ENCODE measurements at regions not wholly inside any gene's neighbourhood (a gene's known extent, or its start where the extent isn't known, plus 50 kb on each side); places are given as distances from the start of the nearest gene placed in this dataset.

DNA sequence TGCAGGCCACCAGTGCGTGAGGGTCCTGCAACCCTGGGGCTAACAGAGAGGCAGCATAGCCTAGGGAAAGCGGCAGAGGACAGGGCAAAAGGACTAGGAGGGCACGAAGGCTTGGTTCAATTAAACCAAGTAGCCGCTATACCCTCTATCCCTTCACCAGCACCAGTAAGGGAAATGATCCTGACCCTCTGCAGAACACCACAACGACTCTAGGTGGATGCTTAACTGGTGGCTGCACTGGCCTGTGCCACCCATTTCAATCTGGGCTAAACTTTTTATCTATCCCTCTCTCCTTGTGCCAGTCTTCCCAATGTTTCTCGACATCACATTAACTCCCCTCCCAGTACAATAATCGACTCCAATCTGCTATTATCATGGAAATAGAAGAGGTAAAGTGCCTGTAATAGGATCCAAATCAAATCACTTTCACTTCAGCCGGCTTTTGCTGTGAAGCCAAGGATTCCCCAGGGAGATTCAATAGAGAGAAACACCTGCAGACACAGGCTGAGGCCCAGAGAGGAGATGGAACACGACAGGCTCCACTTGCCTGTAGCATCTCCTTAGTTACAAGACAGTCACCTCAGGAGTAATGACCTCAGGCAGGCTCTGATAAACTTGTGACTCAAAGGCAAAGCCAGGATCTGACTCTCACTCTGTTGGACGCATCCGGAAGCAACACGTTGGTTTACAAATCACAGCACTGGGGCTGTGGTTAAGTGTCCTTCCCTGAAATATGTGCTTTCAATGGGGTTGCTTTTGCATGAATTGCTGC, 791.6 kb upstream of the ARRDC4 start:
- no peak for DNase-seq (ENCODE audit: low read depth, low spot score)

DNA sequence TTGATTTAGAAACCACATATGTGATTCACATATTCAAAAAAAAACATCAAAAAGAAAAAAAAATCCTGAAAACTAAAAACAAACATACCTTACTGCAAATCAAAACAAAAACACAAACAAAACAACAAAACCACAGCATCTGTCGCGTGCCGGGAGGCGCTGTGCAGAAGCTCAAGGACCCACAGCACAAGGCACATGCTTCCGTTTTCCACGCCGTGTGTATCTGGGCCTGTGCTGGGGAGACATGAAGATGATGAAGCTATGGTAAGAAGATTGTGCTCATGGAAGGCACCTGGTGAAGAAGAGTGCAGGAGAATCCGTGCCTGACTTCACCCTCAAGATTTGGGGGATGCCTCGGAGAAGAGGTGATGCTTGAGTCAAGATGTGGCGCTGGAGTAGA, 788.9 kb upstream of the ARRDC4 start:
- no peak for DNase-seq (ENCODE audit: low read depth, low spot score)

DNA sequence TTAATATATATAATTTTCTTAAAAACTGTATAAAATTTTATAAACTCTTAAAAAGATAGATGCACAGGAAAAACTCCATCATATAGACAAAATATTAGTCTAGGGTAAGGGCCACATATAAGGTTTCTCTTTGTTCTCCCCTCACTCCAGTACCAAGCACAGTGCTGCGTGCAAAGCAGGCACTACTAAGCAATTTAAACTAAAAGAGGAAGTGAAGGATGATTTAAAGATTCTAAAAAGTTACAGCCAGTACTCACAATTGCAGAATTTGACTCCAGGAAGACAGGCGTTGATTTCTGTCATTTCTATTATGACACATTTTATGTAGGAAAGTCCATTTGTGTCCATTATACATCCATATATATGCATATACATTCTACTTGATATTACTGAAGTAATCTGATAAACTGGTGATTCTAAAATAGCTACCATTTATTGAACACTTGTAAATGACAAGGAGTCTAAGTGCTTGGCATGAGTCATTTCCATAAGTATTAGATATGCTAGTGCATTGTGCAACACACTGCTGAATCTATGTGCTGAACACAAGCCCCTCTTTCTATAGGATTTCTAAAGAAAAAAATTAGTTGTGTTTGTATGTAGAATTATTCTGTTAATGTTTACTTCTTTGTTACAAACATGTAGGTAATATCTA, 785.5 kb upstream of the ARRDC4 start:
- no peak for DNase-seq (ENCODE audit: low read depth, low spot score)

DNA sequence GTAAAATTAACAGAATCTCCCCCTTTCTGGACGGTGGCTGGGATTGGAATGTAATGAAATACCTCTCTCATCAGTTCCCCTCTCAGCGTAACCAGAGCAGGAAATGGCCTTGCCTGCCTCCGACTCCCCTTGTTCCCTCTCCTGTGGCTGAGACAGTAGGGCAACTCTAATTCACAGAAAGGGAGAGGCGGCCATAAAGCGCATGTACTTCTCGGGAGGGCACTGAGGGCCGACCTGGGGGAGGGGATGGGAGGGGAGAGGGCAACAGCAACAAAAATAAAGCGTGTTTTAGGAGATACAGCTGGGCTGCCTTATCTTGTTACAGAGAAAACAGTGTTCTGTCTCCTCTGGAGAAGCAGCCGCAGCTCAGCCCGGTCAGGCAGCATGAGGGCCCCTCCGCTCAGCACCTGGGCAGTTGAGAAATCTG, 783.3 kb upstream of the ARRDC4 start:
- no peak for DNase-seq (ENCODE audit: low read depth, low spot score)

DNA sequence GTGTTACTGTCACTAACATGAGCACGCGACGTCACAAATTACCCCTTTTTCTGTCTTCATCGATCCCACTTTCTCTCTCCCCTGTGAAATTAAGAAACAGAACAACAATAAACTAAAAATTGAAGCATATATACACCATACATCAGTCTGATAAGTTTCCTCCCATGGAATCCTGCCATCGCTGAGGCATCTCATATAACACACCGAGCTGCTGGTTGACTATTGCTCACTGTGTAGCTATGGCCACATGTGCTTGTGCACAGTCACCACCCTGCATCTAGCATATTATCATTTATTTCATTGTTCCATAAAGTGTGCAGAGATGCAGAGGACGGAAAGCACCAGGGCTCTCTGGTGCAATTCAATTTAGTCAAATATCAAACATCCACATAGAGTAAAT, 777.9 kb upstream of the ARRDC4 start:
- no peak for DNase-seq (ENCODE audit: low read depth, low spot score)

DNA sequence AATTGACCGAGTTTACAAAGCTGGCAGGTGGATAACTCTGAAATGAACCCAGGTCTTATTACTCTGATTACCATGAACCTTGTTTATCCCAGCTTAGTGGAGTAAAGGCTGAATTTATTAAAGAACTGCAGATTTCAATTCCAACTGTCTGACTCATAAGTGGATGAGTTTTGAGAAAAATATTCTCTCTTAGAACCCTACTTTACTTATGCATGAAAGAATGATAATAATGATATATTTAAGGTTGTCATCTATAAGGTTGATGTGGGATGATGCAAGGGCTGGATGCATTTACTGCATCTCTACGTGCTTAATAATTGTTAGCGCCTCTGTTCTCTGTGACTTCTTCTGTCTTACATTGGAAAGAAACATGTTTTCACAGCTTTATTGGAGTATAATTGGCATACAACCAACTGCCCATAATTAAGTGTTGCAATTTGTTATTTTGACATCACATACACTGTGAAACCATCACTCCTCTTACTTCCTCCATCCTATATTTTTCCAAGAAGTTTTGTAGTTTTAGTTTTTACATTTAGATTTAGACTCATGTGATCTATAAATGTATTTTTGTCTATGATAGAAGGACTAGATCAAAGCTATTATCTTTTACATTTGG, 771.2 kb upstream of the ARRDC4 start:
- DNase-seq (ENCODE audit: low read depth, low spot score), result no peak

DNA sequence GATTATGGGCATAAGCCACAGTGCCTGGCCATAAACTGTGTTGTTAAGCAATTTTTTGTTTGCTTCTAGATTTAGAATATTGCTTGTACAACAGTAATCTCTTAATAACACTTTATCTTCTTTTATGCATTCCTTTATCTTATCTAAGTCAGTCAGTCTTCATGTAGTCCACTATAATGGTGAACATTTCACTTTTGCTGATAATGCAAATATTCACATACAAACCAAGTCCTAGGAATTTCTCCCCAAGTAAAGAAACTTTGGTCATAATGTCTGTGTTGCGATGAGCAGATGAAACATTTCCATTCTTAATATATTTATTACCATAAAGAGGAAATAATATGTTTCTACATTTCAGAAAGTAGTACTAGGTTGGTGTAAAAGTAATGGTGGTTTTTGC, 765.8 kb upstream of the ARRDC4 start:
- no peak for DNase-seq (ENCODE audit: low read depth, low spot score)

DNA sequence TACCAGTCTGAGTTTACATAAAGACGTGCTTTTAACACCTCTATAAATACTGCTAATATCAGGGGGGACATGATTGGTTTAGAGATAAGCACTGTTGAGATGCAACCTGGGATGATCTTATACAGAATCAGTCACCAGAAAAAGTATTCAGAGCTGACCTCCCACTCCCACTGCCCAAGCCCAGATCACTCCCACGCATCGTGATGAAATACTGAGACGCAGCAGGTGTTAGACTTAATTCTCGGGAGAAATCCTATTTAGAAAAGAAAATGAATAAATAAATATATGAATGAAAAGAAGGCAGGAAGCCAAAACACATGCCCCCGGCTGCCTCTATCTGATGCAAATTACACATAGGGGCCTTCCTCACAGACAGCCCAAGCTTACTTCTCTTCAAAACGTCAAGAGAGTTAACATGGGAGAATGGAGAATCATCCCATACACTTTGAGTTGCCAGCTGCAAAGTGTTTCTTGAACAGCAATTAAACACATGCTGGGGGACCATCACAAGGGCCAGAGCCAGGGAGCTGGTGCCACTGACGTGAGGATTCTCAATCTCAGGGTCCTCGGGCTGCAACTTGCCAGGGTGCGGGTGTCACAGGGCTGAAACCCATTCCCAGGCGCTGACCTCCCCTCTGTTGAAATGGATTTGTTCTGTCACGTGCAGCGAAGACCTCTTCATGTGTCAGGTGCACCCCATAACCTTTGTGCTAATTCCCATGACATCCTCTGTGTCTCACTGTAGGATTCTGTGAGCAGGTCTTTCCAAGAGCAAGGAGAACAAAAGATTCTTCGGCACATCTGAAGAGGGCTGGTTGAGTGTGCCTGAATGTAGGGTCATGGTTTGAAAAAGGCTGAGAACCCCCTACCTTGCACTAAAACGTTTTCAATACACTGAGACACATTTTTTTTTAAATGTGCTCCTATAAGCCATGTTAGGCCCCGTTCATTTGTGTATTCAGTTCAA, 764.2 kb upstream of the ARRDC4 start:
- no peak for DNase-seq (ENCODE audit: low read depth, low spot score)

DNA sequence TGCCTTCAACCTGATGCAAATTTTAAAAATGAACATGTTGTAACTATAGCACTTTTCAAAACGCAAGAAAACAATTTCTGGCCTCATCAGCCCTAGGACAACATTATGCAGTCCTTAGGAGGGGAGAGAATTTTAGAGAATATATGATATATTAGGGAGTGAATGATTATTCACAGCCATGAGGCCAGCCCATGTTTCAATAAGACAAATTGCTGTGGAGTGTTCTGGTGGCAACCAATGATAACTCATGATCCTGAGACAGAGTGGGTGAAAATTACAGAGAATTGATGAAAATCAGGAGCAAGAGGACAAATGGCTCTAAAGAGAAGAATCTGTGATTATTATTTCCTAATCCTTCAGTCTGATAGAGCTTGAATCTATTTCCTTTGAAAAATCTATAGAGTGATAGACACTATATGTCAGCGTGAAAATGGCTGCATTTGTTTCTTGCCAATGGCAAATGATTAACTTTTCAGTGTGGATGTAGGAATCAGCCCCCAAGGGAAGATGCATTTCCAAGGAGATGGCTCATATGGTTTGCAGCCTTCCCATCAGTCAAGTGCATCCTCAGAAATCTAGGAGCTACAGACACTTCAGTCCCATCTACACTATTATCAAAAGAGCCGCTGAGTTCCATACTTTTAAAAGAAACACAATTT, 761.0 kb upstream of the ARRDC4 start:
- DNase-seq (ENCODE audit: low read depth, low spot score), result no peak

DNA sequence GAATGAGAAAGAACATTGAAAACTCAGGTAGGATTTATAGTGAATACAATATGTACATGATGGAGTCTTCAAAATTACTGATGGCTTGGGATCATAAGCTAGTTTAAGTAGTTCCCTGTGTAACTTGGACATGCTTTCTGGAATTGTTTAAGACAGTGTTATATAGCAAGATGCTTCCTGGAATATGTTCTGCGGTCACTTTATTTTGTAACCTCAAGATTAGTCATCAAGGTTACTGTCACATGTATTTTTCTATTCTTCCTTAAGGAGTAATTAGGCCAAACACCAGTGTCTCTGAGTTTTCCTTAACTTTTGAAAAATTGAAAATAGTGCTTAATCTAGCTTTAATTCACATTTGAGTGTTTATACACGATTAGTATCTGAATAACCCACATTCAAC, 760.3 kb upstream of the ARRDC4 start:
- no peak for DNase-seq (ENCODE audit: low read depth, low spot score)

DNA sequence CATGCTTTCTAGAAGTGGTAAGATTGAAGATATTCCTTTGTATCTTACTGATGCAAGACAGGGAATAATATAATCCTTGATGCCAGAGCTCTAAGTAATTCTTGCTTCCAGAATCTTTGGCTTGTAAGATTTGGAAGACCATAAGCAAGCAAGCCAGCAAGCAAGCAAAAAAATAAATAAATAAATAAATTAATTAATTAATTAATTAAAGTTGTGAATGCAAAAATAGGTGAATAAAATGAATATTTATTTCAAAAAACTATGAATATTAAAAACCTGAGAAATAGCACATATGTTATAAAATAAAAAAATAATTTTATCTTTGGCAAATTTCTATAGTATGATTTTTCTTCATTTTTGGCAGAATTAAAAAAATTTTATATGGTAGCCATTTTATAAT, 750.2 kb upstream of the ARRDC4 start:
- no peak for DNase-seq (ENCODE audit: low read depth, low spot score)

DNA sequence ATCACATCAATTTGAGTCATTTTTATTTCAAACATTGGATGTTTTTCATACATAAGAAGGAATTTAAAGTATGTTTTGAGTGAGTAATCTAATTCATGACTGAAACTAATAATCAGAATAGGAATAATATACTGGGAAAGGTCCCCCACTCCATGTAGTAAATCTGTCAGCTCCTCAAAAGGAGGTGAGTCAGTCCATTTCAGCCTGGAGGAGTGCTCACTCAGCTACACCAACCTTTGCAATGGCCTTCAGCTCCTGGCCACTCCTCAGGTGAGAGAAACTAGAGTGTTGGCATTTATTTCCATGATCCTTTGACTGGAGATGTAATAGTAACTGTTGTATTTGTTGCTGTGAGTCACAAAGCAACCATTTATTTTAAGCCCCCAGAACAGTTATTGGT, 744.9 kb upstream of the ARRDC4 start:
- DNase-seq (ENCODE audit: low read depth, low spot score), result no peak

DNA sequence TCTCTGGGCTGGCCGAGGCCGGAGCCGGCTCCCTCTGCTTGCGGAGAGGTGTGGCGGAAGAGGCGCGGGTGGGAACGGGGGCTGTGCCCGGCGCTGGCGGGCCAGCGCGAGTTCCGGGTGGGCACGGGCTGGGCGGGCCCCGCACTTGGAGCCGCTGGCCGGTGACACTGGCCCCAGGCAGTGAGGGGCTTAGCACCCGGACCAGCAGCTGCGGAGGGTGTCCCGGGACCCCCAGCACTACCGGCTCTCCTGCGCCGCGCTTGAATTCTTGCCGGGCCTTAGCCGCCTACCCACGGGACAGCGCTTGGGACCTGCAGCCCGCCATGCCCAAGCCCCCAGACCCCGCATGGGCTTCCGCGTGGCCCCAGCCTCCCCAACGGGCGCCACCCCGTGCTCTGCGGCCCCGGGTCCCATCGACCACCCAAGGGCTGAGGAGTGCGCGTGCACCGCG, 736.3 kb upstream of the ARRDC4 start:
- DNase-seq (ENCODE audit: low read depth, low spot score), result no peak

DNA sequence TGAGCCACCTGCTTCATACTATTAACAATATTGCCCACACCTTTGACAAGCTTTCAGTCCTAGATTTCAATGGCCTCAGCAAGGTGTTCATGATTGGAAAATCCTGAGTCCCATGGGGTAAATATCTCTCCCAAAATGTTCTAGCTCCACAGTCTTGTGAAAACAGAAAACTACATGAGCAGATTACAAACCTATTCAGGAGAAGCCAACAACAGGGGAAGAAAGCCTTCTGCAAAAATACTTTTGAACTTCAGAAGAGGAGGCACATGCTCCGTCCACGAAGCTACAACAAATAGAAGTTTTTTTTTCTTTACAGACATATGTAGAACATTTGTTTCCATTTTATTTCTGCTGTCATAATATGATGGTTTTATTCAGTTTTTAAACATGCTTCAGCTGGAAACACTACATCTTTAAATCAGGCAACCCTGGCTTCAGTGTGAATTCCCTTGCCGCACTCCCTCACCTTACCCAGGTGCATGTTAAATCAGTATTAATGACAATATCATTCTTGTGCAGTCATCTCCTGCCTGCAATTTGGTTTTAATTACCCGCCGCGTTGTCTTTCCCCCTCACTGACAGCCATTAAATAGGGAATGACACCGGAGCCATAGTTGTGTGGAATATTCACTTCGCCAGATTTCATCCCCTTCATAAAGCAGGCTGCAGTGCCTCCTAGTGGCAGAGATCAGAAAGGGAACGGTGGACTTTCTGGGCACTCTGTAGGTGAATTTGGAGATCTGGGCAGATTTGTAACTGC, 725.5 kb upstream of the ARRDC4 start:
- no peak for DNase-seq (ENCODE audit: low read depth, low spot score)

DNA sequence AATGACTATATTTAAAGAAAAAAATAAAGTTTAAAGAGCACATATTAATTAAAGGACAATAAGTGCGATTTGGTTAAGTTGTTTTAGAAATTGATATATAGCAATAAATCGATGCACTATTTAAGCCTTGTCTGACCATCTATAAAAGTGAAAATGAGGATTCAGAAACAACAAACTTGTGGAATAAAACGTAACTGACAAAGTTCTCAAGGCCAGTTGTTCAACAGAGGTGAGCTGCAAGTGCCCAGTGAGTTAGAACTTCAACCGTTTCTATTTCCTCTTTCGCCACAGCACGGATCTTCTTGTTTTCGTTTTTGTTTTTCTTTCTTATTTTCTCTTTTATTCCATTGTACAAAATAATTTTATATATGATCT, 724.9 kb upstream of the ARRDC4 start:
- no peak for DNase-seq (ENCODE audit: low read depth, low spot score)

DNA sequence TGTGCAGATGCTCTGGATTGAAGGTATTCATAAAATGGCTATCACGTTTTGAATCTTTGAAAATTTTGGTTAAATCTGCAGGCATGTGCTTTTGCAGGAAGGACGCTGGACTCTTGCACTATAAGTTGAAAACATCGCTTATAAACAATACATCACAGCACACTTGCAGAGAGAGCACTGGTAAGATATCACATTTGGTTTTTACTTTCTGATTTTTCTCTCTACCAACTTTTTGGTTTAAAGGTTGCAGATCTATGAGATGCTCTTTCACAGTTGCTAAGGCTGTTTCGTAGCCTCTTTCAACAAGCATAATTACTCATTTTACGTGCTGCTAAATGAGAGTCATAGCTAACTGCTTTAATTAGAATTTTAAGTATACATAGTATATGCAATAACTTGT, 724.4 kb upstream of the ARRDC4 start:
- no peak for DNase-seq (ENCODE audit: low read depth, low spot score)

DNA sequence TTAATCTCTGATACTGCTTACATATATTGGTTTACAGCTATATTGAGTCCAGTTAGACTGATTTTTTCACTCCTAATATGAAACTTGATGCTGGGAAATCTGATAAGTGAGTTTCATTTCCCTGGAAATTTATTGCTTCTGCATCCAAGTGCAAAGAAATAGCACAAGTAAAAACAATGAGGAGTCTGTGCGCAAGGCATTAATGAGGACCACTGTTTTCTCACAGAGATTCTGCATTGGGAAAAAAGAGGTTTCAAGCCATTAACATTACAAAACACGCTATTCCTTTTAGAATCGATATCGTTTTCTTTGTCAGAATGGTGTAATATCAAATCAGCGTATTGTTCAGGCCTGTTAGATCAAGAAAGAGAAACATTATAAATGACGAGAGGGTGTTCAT, 723.3 kb upstream of the ARRDC4 start:
- DNase-seq (ENCODE audit: low read depth, low spot score), result no peak

DNA sequence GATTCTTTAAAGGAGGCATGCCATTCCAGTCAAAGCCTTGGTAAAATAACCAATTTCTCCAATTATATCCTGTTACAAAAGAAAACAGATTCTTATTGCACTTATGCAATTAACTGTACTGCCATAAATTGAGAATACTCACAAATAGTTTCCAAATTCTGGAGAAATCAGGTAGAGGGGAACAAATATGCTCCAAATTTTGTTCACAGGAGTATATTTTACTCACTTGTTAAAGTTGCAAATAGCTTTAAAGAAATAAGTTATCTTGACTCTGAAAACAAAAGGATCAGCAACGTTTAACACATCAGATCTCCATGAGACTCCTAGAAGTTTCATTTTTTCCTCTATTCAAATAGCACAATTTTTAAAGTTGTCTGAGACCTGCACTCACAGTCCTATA, 712.1 kb upstream of the ARRDC4 start:
- no peak for DNase-seq (ENCODE audit: low read depth, low spot score)

DNA sequence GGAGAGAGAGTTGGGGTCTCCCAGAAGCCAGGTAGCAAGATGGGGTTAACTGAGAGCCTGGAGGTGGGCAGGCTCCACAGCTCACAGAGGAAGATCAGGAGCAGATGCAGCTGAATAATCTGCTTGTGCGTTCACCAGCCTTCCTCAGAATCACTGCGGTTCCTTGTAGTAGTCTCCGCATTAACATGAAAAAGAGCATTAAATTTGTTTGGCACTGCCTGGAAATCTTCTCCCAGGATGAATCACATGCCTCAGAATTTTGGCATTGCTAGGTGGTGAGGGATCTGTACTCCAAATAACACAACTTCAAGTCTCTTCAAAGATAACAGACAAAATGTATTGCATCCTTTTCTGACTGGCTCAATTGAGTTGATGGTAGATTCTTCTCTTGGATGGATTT, 700.6 kb upstream of the ARRDC4 start:
- no peak for DNase-seq (ENCODE audit: low read depth, low spot score)

DNA sequence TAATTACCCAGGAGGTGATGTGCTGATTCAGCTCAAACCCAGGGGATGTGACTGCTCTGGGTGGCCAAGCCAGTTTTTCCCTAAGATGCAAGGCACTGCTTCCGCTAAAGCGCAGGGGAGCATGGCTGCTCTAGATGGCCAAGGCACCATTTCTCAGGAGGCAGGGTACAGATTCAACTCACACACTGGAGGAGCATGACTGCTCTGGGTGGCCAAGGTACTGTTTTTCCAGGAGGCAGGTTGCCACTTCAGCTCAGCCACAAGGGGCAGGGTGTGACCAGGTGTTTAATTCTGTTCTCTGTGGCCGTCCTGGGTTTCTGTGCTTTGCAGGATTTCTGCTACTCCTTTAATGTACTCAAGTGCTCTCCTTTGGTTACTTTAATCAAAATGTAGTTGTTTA, 659.3 kb upstream of the ARRDC4 start:
- DNase-seq (ENCODE audit: low read depth, low spot score), result no peak

DNA sequence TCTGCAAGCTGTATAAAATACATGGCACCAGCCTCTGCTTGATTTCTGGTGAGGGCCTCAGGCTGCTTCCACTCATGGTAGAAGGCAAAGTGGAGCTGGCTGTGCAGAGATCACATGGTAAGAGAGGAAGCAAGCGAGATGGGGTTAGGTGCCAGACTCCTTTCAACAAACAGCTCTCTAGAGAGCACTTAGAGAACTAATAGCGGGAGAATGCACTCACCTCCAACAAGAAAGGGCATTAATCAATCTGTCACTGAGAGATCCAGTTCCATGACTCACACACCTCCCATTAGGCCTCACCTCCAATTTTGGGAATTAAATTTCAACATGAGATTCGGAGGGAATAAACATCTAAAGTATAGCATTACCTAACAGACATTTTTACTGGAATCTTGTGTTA, 644.1 kb upstream of the ARRDC4 start:
- DNase-seq (ENCODE audit: low read depth, low spot score), result no peak
